Testis (tissue), 2 donors: ENCODE measurements at regions not wholly inside any gene's neighbourhood (a gene's known extent, or its start where the extent isn't known, plus 50 kb on each side); places are given as distances from the start of the nearest gene placed in this dataset.

Experiments
- DNase-seq: peaks from one replicate; pipeline ENCODE4 v3.0.0-alpha.2; 2019
- H3K27ac ChIP-seq, 2 donors: fragments of 200-600 bp; sonication (generic); one replicate each; pipeline ENCODE4 v1.5.1; 2019
- H3K27me3 ChIP-seq: fragments of 200-600 bp; sonication (generic); one replicate; pipeline ENCODE4 v1.5.1; 2019
- H3K36me3 ChIP-seq: fragments of 200-600 bp; sonication (generic); one replicate; pipeline ENCODE4 v1.5.1; 2017; ENCODE audit warnings: low read depth; ENCODE audit errors: missing control alignments
- H3K4me1 ChIP-seq: fragments of 200-600 bp; sonication (generic); one replicate; pipeline ENCODE4 v1.5.1; 2019
- H3K4me3 ChIP-seq, 2 donors: fragments of 200-600 bp; sonication (generic); one replicate each; pipeline ENCODE4 v1.5.1; 2017 to 2019
- H3K9me3 ChIP-seq: fragments of 200-600 bp; sonication (generic); one replicate; pipeline ENCODE4 v1.5.1; 2017
- POLR2A ChIP-seq: fragments of 450-650 bp; IDR thresholded peaks from one replicate; pipeline ENCODE4 v1.6.1; 2017; ENCODE audit warnings: antibody characterized with exemption, mild to moderate bottlenecking, moderate library complexity
- WGBS, 2 donors: methylation state at CpG; one replicate each; pipeline ENCODE4 v1.1.5; 2018; 5-methylcytosine and 5-hydroxymethylcytosine counted together
- intact Hi-C: fragments of 100-400 bp; cut with DNase I; formaldehyde crosslinking; loops from one replicate; pipeline ENCODE4 v1.15.1; 2023; ENCODE audit warnings: low total_unique reads
- TF ChIP-seq, protein P1 (sequence below), 3 experiments: fragments of 450-650 bp in 2 of 3; fragments of 200-600 bp in 1 of 3; sonication (generic) in 1 of 3; IDR thresholded peaks; one replicate each; pipeline ENCODE4 v1.5.1; 2016 to 2019; ENCODE audit warnings: antibody characterized with exemption in 3 of 3, mild to moderate bottlenecking in 2 of 3, moderate library complexity in 1 of 3

DNA sequence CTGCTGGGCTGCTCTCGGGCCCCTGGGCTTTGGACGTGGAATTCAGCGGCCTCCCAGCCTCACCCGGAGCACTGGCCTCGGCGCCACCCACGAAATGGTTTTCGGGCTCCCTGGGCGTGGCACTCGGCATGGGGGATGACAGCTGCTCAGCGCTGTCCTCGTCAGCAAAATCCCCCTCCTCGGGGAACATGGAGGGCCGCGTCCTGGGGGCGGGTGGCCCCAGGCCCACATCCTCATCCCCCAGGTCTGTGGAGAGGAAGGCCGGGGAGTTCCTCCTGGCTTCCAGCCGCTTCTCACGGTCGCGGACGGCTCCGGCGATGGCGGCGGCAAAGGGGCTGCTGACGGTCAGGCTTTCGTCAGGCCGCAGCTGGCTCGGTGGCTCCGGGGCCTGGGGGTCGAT lies 88.4 kb downstream of the CTTN start:
- intact Hi-C loops = no loop called here
- H3K27ac ChIP-seq = no peak overlapping the region
- 59 to 91% methylated on average over 13 to 28 of the region's 32 CpGs for WGBS, 2 donors
- H3K4me3 ChIP-seq = peak overlapping the region in 1 of 2 donors; percentile 13
- no peaks in the 10 kb centered on the region for H3K36me3 ChIP-seq
- H3K27me3 ChIP-seq = no peaks in the 10 kb centered on the region
- TF ChIP-seq, protein P1, sequence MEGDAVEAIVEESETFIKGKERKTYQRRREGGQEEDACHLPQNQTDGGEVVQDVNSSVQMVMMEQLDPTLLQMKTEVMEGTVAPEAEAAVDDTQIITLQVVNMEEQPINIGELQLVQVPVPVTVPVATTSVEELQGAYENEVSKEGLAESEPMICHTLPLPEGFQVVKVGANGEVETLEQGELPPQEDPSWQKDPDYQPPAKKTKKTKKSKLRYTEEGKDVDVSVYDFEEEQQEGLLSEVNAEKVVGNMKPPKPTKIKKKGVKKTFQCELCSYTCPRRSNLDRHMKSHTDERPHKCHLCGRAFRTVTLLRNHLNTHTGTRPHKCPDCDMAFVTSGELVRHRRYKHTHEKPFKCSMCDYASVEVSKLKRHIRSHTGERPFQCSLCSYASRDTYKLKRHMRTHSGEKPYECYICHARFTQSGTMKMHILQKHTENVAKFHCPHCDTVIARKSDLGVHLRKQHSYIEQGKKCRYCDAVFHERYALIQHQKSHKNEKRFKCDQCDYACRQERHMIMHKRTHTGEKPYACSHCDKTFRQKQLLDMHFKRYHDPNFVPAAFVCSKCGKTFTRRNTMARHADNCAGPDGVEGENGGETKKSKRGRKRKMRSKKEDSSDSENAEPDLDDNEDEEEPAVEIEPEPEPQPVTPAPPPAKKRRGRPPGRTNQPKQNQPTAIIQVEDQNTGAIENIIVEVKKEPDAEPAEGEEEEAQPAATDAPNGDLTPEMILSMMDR (IDR thresholded peaks at IDR 0.05) = no peak
- no peak for TF ChIP-seq POLR2A
- no peaks in the 10 kb centered on the region for H3K4me1 ChIP-seq
- no peaks in the 10 kb centered on the region for H3K9me3 ChIP-seq
- DNase-seq = no peak

DNA sequence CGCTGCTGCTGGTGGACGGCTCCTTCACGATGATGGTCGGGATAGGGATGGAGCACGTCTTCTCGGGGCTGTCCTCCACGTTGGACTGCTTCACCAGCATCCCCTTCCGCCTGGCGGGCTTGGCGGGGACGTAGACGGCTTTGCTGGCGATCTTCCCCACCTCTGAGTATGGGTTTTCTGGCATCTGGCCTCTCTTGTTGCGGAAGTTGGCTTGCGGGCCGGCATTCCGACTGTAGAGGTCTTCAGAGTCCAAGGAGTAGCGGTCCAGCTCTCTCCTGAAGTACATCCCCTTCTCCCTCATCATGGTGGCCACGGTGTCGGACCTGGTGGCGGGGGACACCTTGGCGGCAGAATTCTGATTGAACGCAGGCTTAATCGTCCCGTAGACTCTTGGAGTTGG lies 88.8 kb downstream of the CTTN start:
- WGBS, 2 donors = 68 to 81% methylated on average over 23 to 25 of the region's 25 CpGs
- DNase-seq = no peak
- Histone ChIP-seq H3K27me3 (no peaks in the 10 kb centered on the region), H3K4me1 (no peaks in the 10 kb centered on the region), H3K4me3 (peak overlapping the region in 1 of 2 donors; percentile 13), H3K27ac (no peak overlapping the region), H3K36me3 (no peaks in the 10 kb centered on the region), H3K9me3 (no peaks in the 10 kb centered on the region)
- TF ChIP-seq, protein P1 (IDR thresholded peaks at IDR 0.05) = no peak
- no peak for TF ChIP-seq POLR2A
- intact Hi-C loops = no loop called here

DNA sequence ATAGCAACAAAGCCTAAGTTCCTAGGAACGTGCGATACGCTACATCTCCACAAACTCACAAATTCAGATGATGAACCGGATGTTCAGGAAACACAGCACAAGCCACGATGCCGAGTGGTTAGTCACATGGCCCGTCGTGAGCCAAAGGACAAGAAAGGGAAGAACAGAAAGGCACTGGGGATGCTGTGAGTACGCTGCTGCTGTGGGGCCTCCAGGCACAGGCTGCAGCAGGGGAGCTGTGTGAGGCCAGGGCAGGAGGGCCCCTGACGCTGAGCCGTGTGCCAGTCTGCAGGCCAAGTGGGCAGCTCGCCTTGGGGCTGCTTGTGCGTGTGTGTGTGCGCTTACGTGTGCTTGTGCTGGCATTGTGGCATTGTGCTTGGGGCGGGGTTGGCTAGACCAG lies 89.4 kb downstream of the CTTN start:
- no peak overlapping the region for H3K27ac ChIP-seq

DNA sequence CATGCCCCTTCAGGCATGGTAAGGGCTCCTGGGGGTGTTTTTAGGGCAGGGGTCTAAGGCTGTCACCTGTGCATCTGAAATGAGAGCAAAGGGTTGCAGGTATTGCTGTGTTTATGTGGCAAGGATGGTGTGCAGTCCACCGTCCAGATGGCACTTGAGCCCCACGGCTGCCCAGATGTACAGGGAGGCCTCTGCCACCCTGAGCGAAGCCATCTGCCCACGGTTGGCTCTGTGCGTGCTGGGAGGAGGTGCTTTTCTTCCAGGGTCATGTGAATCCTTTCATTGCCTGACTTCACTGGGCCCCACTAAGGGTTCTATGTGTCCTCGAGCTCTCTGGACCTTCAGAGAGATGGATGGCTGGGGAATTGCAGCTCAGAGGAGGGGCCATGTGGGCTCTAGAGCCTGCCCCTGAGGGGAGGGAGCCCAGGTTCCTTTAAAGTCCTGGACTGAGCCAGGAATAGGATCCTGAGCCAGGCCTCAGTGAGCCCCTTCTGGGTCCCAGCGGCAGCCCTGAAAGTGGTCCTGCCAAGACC lies 89.9 kb downstream of the CTTN start:
- Histone ChIP-seq H3K27me3 (no peaks in the 10 kb centered on the region), H3K36me3 (no peaks in the 10 kb centered on the region), H3K4me1 (no peaks in the 10 kb centered on the region), H3K9me3 (no peaks in the 10 kb centered on the region), H3K27ac (no peak overlapping the region), H3K4me3 (no peak overlapping the region)
- intact Hi-C loops = no loop called here
- no peak for TF ChIP-seq POLR2A
- TF ChIP-seq, protein P1 (IDR thresholded peaks at IDR 0.05) = no peak
- no peak for DNase-seq
- 54 to 86% methylated on average over 2 to 7 of the region's 7 CpGs for WGBS, 2 donors

More for the DNA sequence above, 89.4 kb downstream of the CTTN start:
- DNase-seq = no peak
- TF ChIP-seq, protein P1 (IDR thresholded peaks at IDR 0.05) = no peak
- TF ChIP-seq POLR2A = no peak
- Histone ChIP-seq H3K36me3 (no peaks in the 10 kb centered on the region), H3K4me3 (no peak overlapping the region), H3K9me3 (no peaks in the 10 kb centered on the region), H3K4me1 (no peaks in the 10 kb centered on the region), H3K27me3 (no peaks in the 10 kb centered on the region)
- intact Hi-C loops = no loop called here
- 78 to 80% methylated on average over 10 to 16 of the region's 16 CpGs for WGBS, 2 donors

DNA sequence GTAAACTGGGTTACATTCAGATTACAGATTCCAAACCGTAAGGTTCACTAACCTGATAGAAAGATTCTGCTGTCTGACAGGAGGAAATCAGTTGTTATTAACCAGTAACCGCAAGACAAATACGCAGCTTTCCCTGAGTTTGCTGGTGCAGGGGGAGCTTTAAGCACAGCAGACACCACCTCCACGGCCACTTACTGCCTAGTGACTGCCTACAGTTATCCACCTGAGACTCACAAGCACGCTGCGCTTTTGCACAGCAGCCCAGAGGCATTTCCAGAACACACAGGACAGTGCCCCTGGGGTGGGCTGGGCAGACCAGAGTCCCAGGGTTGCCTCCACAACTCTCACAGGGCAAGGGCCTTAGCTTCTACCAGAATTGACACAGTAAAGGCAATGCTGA lies 90.9 kb downstream of the CTTN start:
- no peaks in the 10 kb centered on the region for H3K36me3 ChIP-seq
- H3K4me3 ChIP-seq = no peak overlapping the region
- H3K27me3 ChIP-seq = no peaks in the 10 kb centered on the region
- TF ChIP-seq, protein P1 (IDR thresholded peaks at IDR 0.05) = no peak
- no peak for TF ChIP-seq POLR2A
- 94 to 95% methylated on average over 5 to 6 of the region's 6 CpGs for WGBS, 2 donors
- intact Hi-C loops = no loop called here
- H3K27ac ChIP-seq = no peak overlapping the region
- no peak for DNase-seq
- H3K4me1 ChIP-seq = no peaks in the 10 kb centered on the region
- no peaks in the 10 kb centered on the region for H3K9me3 ChIP-seq
